ENCODE measurements at regions not wholly inside any gene's neighbourhood (a gene's known extent, or its start where the extent isn't known, plus 50 kb on each side); places are given as distances from the start of the nearest gene placed in this dataset.

DNA sequence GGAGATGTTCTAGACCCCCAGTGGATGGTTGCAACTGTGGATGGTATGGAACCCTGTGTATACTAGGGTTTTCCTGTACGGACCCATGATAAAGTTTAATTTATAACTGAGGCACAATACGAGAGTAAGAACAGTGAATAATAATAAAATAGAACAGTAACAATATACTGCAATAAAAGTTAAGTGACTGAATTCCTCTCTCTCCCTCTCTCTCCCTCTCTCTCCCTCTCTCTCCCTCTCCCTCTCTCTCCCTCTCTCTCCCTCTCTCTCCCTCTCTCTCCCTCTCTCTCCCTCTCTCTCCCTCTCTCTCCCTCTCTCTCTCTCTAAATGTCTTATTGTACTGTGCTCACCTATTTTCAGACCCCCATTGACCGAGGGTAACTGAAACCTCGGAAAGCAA is 291.0 kb downstream of the IRF8 start:
- no CpG with 5 or more reads among the region's 4 CpGs for WGBS (ENCODE audit: insufficient coverage)
- no peak for DNase-seq
- Histone ChIP-seq H3K27ac (ENCODE audit: insufficient read depth in 1 of 2, low read depth in 1 of 2, low read length in 2 of 2, poor library complexity in 1 of 2, severe bottlenecking in 2 of 2) (no peak overlapping the region), H3K9me3 (ENCODE audit: control extremely low read depth in 1 of 5, control insufficient read depth in 4 of 5, insufficient read depth in 2 of 5, low read depth in 1 of 5, low read length in 4 of 5) (no peaks in the 10 kb centered on the region), H3K36me3 (ENCODE audit: control insufficient read depth in 4 of 4, insufficient read depth in 4 of 4, low read length in 3 of 4) (no peaks in the 10 kb centered on the region), H3K27me3 (replicated peaks in 2 of 5; ENCODE audit: control insufficient read depth in 4 of 5, insufficient read depth in 5 of 5, low read length in 4 of 5) (peaks cover 0 to 87% (median 28%) of the 10 kb centered on the region in 5 experiments), H3K4me3 (ENCODE audit: control insufficient read depth in 1 of 7, extremely low read depth in 1 of 7, insufficient read depth in 4 of 7, low read depth in 2 of 7, low read length in 6 of 7) (no peak overlapping the region), H3K4me1 (ENCODE audit: control extremely low read depth in 1 of 4, control insufficient read depth in 4 of 4, insufficient read depth in 4 of 4, low read length in 3 of 4) (no peaks in the 10 kb centered on the region)
- POLR2A ChIA-PET: no interaction called here
- CTCF ChIA-PET: no interaction called here

DNA sequence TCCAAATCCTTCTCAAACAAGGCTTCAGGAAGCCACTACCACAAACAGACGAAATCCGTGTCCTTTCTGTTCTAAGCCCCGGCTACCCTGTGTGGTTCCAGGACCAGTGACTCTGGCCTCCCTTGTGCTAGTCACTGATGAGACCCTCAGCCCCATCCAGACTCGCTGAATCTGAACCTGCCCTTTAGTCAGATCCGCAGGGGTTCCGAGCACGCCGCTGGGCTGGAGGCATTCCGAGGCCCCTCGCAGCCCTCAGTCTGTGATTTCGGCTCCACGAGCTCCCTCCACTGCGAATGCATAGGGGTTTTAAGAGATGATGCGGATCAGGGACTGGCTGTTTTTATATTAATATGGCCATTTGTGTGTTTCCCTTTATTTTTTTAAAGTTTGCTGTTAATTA is 292.7 kb downstream of the IRF8 start:
- no peak for DNase-seq
- Histone ChIP-seq H3K27ac (ENCODE audit: insufficient read depth in 1 of 2, low read depth in 1 of 2, low read length in 2 of 2, poor library complexity in 1 of 2, severe bottlenecking in 2 of 2) (no peak overlapping the region), H3K27me3 (replicated peaks in 2 of 5; ENCODE audit: control insufficient read depth in 4 of 5, insufficient read depth in 5 of 5, low read length in 4 of 5) (peaks cover 2 to 96% (median 34%) of the 10 kb centered on the region in 5 experiments), H3K4me3 (ENCODE audit: control insufficient read depth in 1 of 7, extremely low read depth in 1 of 7, insufficient read depth in 4 of 7, low read depth in 2 of 7, low read length in 6 of 7) (no peak overlapping the region), H3K36me3 (ENCODE audit: control insufficient read depth in 4 of 4, insufficient read depth in 4 of 4, low read length in 3 of 4) (no peaks in the 10 kb centered on the region), H3K4me1 (ENCODE audit: control extremely low read depth in 1 of 4, control insufficient read depth in 4 of 4, insufficient read depth in 4 of 4, low read length in 3 of 4) (no peaks in the 10 kb centered on the region), H3K9me3 (ENCODE audit: control extremely low read depth in 1 of 5, control insufficient read depth in 4 of 5, insufficient read depth in 2 of 5, low read depth in 1 of 5, low read length in 4 of 5) (no peaks in the 10 kb centered on the region)
- WGBS (ENCODE audit: insufficient coverage): 66% methylated on average over 11 of the region's 14 CpGs
- POLR2A ChIA-PET: no interaction called here
- CTCF ChIA-PET: no interaction called here

DNA sequence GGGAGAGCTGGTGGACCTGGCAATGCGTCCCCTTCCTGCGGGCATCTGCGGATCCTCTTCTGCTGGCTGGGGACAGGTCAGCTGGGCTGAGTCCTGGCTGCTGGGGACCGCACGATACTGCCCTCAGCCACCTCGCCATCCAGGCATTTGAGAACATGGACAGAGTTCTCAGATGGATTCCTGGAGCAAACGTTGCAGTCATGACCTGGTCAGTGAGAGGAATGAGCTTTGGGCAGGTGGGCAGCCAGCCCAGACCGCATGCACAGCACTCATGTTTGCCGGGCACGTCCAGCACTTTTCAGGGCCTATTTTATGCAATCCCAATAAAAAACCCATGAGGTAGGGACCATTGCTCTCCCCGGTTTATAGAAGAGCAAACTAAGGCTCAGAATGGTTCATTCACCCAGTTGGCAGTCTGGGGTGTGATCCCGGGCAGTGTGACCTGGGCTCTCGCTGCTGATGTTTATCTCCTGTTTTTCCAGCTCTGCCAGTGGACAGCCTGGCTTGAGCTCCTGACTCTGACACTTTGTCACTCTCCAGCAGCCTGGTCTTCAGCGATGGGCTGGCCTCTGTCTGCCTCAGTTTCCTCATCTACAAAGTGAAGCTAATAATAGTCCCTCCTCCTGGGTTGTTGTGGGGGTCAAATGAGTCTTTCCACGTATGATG is 294.7 kb downstream of the IRF8 start:
- H3K4me3 ChIP-seq (ENCODE audit: control insufficient read depth in 1 of 7, extremely low read depth in 1 of 7, insufficient read depth in 4 of 7, low read depth in 2 of 7, low read length in 6 of 7): no peak overlapping the region
- H3K9me3 ChIP-seq (ENCODE audit: control extremely low read depth in 1 of 5, control insufficient read depth in 4 of 5, insufficient read depth in 2 of 5, low read depth in 1 of 5, low read length in 4 of 5): no peaks in the 10 kb centered on the region
- 91% methylated on average over 13 of the region's 15 CpGs for WGBS (ENCODE audit: insufficient coverage)
- ChIA-PET POLR2A (no interaction called here), CTCF (no interaction called here)
- peaks cover 7 to 97% (median 50%) of the 10 kb centered on the region in 5 experiments for H3K27me3 ChIP-seq (replicated peaks in 2 of 5; ENCODE audit: control insufficient read depth in 4 of 5, insufficient read depth in 5 of 5, low read length in 4 of 5)
- H3K27ac ChIP-seq (ENCODE audit: insufficient read depth in 1 of 2, low read depth in 1 of 2, low read length in 2 of 2, poor library complexity in 1 of 2, severe bottlenecking in 2 of 2): no peak overlapping the region
- no peaks in the 10 kb centered on the region for H3K36me3 ChIP-seq (ENCODE audit: control insufficient read depth in 4 of 4, insufficient read depth in 4 of 4, low read length in 3 of 4)
- no peaks in the 10 kb centered on the region for H3K4me1 ChIP-seq (ENCODE audit: control extremely low read depth in 1 of 4, control insufficient read depth in 4 of 4, insufficient read depth in 4 of 4, low read length in 3 of 4)
- no peak for DNase-seq

DNA sequence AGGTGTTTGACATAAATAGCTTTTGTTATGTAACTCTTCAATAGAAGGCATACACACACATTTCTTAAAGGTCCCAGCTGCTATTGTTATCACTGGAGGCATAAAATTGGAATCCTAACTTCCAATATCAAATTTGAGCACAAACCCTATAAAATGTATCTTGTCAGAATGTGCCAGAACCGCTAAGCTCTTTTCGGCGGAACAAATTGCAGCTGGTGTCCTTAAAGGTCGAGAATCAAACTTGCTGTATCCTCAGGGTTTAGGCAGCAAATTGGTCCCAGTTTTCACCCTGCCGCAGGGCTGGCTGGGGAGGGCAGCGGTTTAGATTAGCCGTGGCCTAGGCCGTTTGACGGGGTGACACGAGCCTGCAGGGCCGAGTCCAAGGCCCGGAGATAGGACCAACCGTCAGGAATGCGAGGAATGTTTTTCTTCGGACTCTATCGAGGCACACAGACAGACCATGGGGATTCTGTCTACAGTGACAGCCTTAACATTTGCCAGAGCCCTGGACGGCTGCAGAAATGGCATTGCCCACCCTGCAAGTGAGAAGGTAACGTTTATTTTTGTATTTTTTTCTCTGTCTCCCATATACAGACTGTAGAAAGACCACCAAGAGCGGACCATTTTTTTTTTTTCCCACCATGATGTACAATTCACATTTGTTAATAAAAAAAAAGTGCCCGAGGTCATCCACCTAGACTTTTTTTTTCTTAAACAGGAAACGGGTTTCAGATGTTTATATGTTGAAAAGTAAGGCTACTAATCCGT is 297.1 kb downstream of the IRF8 start:
- WGBS (ENCODE audit: insufficient coverage): 85% methylated on average over 17 of the region's 22 CpGs
- no peak for DNase-seq
- no peaks in the 10 kb centered on the region for H3K36me3 ChIP-seq (ENCODE audit: control insufficient read depth in 4 of 4, insufficient read depth in 4 of 4, low read length in 3 of 4)
- no peaks in the 10 kb centered on the region for H3K9me3 ChIP-seq (ENCODE audit: control extremely low read depth in 1 of 5, control insufficient read depth in 4 of 5, insufficient read depth in 2 of 5, low read depth in 1 of 5, low read length in 4 of 5)
- H3K27ac ChIP-seq (ENCODE audit: insufficient read depth in 1 of 2, low read depth in 1 of 2, low read length in 2 of 2, poor library complexity in 1 of 2, severe bottlenecking in 2 of 2): no peak overlapping the region
- peaks cover 12 to 99% (median 46%) of the 10 kb centered on the region in 5 experiments for H3K27me3 ChIP-seq (replicated peaks in 2 of 5; ENCODE audit: control insufficient read depth in 4 of 5, insufficient read depth in 5 of 5, low read length in 4 of 5)
- POLR2A ChIA-PET: no interaction called here
- no peak overlapping the region for H3K4me3 ChIP-seq (ENCODE audit: control insufficient read depth in 1 of 7, extremely low read depth in 1 of 7, insufficient read depth in 4 of 7, low read depth in 2 of 7, low read length in 6 of 7)
- no peaks in the 10 kb centered on the region for H3K4me1 ChIP-seq (ENCODE audit: control extremely low read depth in 1 of 4, control insufficient read depth in 4 of 4, insufficient read depth in 4 of 4, low read length in 3 of 4)
- CTCF ChIA-PET: no interaction called here

DNA sequence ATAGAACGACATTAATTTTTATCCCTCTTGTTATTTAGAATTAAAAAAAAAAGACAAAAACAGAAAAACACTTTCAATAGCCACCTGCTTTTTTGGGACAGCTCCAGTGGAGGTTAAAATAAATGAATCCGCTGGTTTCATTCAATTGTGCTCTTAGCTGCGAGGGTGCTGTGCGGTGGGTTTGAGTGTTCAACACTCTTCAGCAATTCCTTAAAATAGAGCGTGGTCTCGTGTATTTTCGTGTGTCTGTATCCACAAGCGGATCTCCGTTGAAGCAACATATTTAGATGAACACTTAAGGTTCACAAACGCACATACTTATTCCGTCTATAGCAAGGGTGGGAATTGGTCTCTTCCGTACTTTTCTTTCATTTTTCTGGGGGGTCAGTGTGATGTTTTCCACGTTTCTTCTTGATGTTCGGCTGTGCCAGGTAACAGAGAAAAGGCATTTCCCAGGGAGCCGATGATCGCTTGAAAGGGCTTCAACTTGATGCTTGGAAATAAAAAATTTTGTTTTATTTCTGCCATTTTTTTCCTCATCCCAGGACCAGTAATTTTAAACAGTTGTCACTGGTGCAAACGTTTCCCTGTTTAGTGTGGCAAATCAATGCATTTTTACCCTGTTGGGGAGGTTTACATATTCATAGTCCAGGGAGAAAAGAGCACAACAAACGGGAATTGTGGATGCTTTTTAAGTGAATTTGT is 297.9 kb downstream of the IRF8 start:
- Histone ChIP-seq H3K9me3 (ENCODE audit: control extremely low read depth in 1 of 5, control insufficient read depth in 4 of 5, insufficient read depth in 2 of 5, low read depth in 1 of 5, low read length in 4 of 5) (no peaks in the 10 kb centered on the region), H3K4me1 (ENCODE audit: control extremely low read depth in 1 of 4, control insufficient read depth in 4 of 4, insufficient read depth in 4 of 4, low read length in 3 of 4) (no peaks in the 10 kb centered on the region), H3K36me3 (ENCODE audit: control insufficient read depth in 4 of 4, insufficient read depth in 4 of 4, low read length in 3 of 4) (no peaks in the 10 kb centered on the region), H3K27ac (ENCODE audit: insufficient read depth in 1 of 2, low read depth in 1 of 2, low read length in 2 of 2, poor library complexity in 1 of 2, severe bottlenecking in 2 of 2) (no peak overlapping the region), H3K4me3 (ENCODE audit: control insufficient read depth in 1 of 7, extremely low read depth in 1 of 7, insufficient read depth in 4 of 7, low read depth in 2 of 7, low read length in 6 of 7) (no peak overlapping the region), H3K27me3 (replicated peaks in 2 of 5; ENCODE audit: control insufficient read depth in 4 of 5, insufficient read depth in 5 of 5, low read length in 4 of 5) (peaks cover 12 to 99% (median 40%) of the 10 kb centered on the region in 5 experiments)
- POLR2A ChIA-PET: no interaction called here
- no peak for DNase-seq
- WGBS (ENCODE audit: insufficient coverage): 92% methylated on average over 15 of the region's 18 CpGs
- CTCF ChIA-PET: no interaction called here

DNA sequence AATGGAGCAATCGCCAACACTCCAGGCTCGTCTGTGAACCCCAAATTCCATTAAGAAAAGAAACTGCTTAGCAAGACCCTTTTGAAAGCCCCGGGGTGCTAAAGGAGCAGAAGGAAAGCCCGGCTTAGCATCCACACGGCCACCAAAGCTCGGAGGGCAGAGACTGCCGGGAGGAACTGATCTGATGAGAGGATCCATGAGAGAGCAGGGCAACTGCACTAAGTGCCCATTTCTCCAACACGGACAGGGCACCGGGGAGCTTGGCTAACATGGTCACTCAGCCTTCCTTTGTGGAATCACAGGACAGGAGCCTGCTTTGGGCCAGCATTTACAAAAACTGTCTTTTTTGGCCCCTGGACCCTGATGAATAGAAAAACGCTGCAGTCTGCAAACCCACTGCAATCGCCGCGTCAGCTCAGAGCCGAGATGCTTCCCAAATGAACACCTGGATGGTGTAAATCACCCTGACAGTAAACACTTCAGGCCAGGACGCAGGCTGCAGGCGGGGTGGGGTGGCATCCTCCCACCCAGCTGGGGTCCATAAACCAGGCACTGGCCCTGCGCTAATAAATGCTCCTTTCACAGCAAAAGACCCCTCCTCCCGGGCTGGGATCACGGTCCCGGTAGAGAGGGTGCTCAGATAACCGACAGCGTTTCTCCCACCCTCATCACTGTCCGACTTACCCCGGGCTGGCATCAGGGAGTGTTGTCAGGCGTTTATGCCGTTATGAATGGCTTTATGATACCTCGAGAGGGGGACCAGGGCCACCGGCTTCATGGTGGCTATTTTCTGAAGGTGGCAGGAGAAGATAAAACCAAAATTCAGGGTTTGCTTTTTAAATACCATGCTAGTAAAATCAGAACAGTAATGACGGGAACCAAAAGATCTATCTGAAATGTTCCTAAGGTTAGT is 299.5 kb downstream of the IRF8 start:
- 17% methylated on average over 24 of the region's 29 CpGs for WGBS (ENCODE audit: insufficient coverage)
- CTCF ChIA-PET: no interaction called here
- Histone ChIP-seq H3K27me3 (replicated peaks in 2 of 5; ENCODE audit: control insufficient read depth in 4 of 5, insufficient read depth in 5 of 5, low read length in 4 of 5) (peaks cover 12 to 99% (median 41%) of the 10 kb centered on the region in 5 experiments), H3K36me3 (ENCODE audit: control insufficient read depth in 4 of 4, insufficient read depth in 4 of 4, low read length in 3 of 4) (no peaks in the 10 kb centered on the region), H3K27ac (ENCODE audit: insufficient read depth in 1 of 2, low read depth in 1 of 2, low read length in 2 of 2, poor library complexity in 1 of 2, severe bottlenecking in 2 of 2) (no peak overlapping the region), H3K9me3 (ENCODE audit: control extremely low read depth in 1 of 5, control insufficient read depth in 4 of 5, insufficient read depth in 2 of 5, low read depth in 1 of 5, low read length in 4 of 5) (no peaks in the 10 kb centered on the region), H3K4me1 (ENCODE audit: control extremely low read depth in 1 of 4, control insufficient read depth in 4 of 4, insufficient read depth in 4 of 4, low read length in 3 of 4) (no peaks in the 10 kb centered on the region), H3K4me3 (ENCODE audit: control insufficient read depth in 1 of 7, extremely low read depth in 1 of 7, insufficient read depth in 4 of 7, low read depth in 2 of 7, low read length in 6 of 7) (no peak overlapping the region)
- no peak for DNase-seq
- POLR2A ChIA-PET: no interaction called here
